ENCODE measurements at regions not wholly inside any gene's neighbourhood (a gene's known extent, or its start where the extent isn't known, plus 50 kb on each side); places are given as distances from the start of the nearest gene placed in this dataset.

- H3K27me3 Mint-ChIP-seq (ENCODE audit: unreplicated experiment) = no peaks in the 10 kb centered on the region
- DNase-seq = no peak
- TF ChIP-seq, protein P1, sequence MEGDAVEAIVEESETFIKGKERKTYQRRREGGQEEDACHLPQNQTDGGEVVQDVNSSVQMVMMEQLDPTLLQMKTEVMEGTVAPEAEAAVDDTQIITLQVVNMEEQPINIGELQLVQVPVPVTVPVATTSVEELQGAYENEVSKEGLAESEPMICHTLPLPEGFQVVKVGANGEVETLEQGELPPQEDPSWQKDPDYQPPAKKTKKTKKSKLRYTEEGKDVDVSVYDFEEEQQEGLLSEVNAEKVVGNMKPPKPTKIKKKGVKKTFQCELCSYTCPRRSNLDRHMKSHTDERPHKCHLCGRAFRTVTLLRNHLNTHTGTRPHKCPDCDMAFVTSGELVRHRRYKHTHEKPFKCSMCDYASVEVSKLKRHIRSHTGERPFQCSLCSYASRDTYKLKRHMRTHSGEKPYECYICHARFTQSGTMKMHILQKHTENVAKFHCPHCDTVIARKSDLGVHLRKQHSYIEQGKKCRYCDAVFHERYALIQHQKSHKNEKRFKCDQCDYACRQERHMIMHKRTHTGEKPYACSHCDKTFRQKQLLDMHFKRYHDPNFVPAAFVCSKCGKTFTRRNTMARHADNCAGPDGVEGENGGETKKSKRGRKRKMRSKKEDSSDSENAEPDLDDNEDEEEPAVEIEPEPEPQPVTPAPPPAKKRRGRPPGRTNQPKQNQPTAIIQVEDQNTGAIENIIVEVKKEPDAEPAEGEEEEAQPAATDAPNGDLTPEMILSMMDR (IDR thresholded peaks at IDR 0.05; ENCODE audit: unreplicated experiment) = no peak
- BruUV-seq (replicated peaks) = no TSS peak
- intact Hi-C loops (cut with micrococcal nuclease; ENCODE audit: unreplicated experiment) = no loop called here
- peaks cover 3% of the 10 kb centered on the region for H3K36me3 Mint-ChIP-seq (ENCODE audit: insufficient read depth, unreplicated experiment)
- no peak overlapping the region for H3K4me3 Mint-ChIP-seq (ENCODE audit: low read depth, unreplicated experiment)
- no peak overlapping the region for H3K27ac Mint-ChIP-seq (ENCODE audit: unreplicated experiment)
- CTCF ChIA-PET = no interaction called here
- peaks cover 22% of the 10 kb centered on the region for H3K9me3 Mint-ChIP-seq (ENCODE audit: low read depth, unreplicated experiment)
- no peaks in the 10 kb centered on the region for H3K4me1 Mint-ChIP-seq (ENCODE audit: low read depth, unreplicated experiment)
Measured at GRCh38 chr5:26231316-26231715, 807.1 kb downstream of the CDH9 start.

DNA sequence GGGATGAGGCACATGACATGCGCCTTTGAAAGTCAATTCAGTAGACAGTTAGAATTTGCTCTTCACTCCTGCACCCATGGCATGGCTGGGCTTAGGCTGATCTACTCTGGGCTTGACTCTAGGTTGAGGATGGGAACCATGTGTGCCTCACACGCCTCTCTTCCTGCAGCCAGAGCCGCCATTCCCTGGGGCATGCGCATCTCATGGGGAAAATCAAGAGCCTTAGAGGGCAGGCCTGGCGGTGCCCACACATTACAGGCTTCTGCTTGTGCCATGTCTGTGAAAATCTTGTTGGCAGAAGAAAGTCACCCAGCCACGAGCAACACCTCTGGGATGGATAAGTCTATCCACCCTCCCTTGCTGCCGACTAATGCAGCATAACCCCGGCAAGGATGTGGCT is 808.5 kb downstream of the CDH9 start:
- TF ChIP-seq, protein P1 (IDR thresholded peaks at IDR 0.05; ENCODE audit: unreplicated experiment) = no peak
- Mint-ChIP-seq H3K4me3 (ENCODE audit: low read depth, unreplicated experiment) (no peak overlapping the region), H3K4me1 (ENCODE audit: low read depth, unreplicated experiment) (no peaks in the 10 kb centered on the region), H3K36me3 (ENCODE audit: insufficient read depth, unreplicated experiment) (peaks cover 3% of the 10 kb centered on the region), H3K9me3 (ENCODE audit: low read depth, unreplicated experiment) (peaks cover 30% of the 10 kb centered on the region), H3K27ac (ENCODE audit: unreplicated experiment) (no peak overlapping the region), H3K27me3 (ENCODE audit: unreplicated experiment) (no peaks in the 10 kb centered on the region)
- no TSS peak for BruUV-seq (replicated peaks)
- no peak for DNase-seq
- CTCF ChIA-PET = no interaction called here
- intact Hi-C loops (cut with micrococcal nuclease; ENCODE audit: unreplicated experiment) = no loop called here

- Mint-ChIP-seq H3K4me1 (ENCODE audit: low read depth, unreplicated experiment) (no peaks in the 10 kb centered on the region), H3K27me3 (ENCODE audit: unreplicated experiment) (no peaks in the 10 kb centered on the region), H3K27ac (ENCODE audit: unreplicated experiment) (no peak overlapping the region), H3K9me3 (ENCODE audit: low read depth, unreplicated experiment) (peaks cover 38% of the 10 kb centered on the region), H3K4me3 (ENCODE audit: low read depth, unreplicated experiment) (no peak overlapping the region), H3K36me3 (ENCODE audit: insufficient read depth, unreplicated experiment) (peaks cover 3% of the 10 kb centered on the region)
- CTCF ChIA-PET = no interaction called here
- TF ChIP-seq, protein P1 (IDR thresholded peaks at IDR 0.05; ENCODE audit: unreplicated experiment) = no peak
- no peak for DNase-seq
- intact Hi-C loops (cut with micrococcal nuclease; ENCODE audit: unreplicated experiment) = no loop called here
- no TSS peak for BruUV-seq (replicated peaks)
Measured at GRCh38 chr5:26227245-26227644, 811.1 kb downstream of the CDH9 start.

GRCh38 chr5:26205121-26205520 is 833.3 kb downstream of the CDH9 start:
- Mint-ChIP-seq H3K4me1 (ENCODE audit: low read depth, unreplicated experiment) (no peaks in the 10 kb centered on the region), H3K36me3 (ENCODE audit: insufficient read depth, unreplicated experiment) (no peaks in the 10 kb centered on the region), H3K27me3 (ENCODE audit: unreplicated experiment) (no peaks in the 10 kb centered on the region), H3K27ac (ENCODE audit: unreplicated experiment) (no peak overlapping the region), H3K4me3 (ENCODE audit: low read depth, unreplicated experiment) (no peak overlapping the region), H3K9me3 (ENCODE audit: low read depth, unreplicated experiment) (peaks cover 7% of the 10 kb centered on the region)
- BruUV-seq (replicated peaks) = no TSS peak
- TF ChIP-seq, protein P1 (IDR thresholded peaks at IDR 0.05; ENCODE audit: unreplicated experiment) = no peak
- intact Hi-C loops (cut with micrococcal nuclease; ENCODE audit: unreplicated experiment) = no loop called here
- CTCF ChIA-PET = no interaction called here
- no peak for DNase-seq

- no TSS peak for BruUV-seq (replicated peaks)
- TF ChIP-seq, protein P1 (IDR thresholded peaks at IDR 0.05; ENCODE audit: unreplicated experiment) = no peak
- H3K4me1 Mint-ChIP-seq (ENCODE audit: low read depth, unreplicated experiment) = no peaks in the 10 kb centered on the region
- CTCF ChIA-PET = no interaction called here
- no peak overlapping the region for H3K27ac Mint-ChIP-seq (ENCODE audit: unreplicated experiment)
- no peak overlapping the region for H3K4me3 Mint-ChIP-seq (ENCODE audit: low read depth, unreplicated experiment)
- no peak for DNase-seq
- no peaks in the 10 kb centered on the region for H3K27me3 Mint-ChIP-seq (ENCODE audit: unreplicated experiment)
- H3K36me3 Mint-ChIP-seq (ENCODE audit: insufficient read depth, unreplicated experiment) = no peaks in the 10 kb centered on the region
- intact Hi-C loops (cut with micrococcal nuclease; ENCODE audit: unreplicated experiment) = no loop called here
- H3K9me3 Mint-ChIP-seq (ENCODE audit: low read depth, unreplicated experiment) = peaks cover 15% of the 10 kb centered on the region
Measured at GRCh38 chr5:26193626-26194025, 844.8 kb downstream of the CDH9 start.

Measured in Calu3 (cell line).